Mesodermal cell (in vitro differentiated cells): ENCODE measurements at regions not wholly inside any gene's neighbourhood (a gene's known extent, or its start where the extent isn't known, plus 50 kb on each side); places are given as distances from the start of the nearest gene placed in this dataset.

ENCODE experiments used
- H3K27ac ChIP-seq: 2 replicates; pipeline ENCODE4 v1.7.0; 2013; ENCODE audit warnings: mild to moderate bottlenecking, low read depth, low read length, moderate library complexity; ENCODE audit not compliant: severe bottlenecking
- H3K36me3 ChIP-seq: 2 replicates; pipeline ENCODE4 v1.7.1; 2013; ENCODE audit warnings: mild to moderate bottlenecking, low read length, moderate library complexity; ENCODE audit not compliant: control insufficient read depth, insufficient read depth
- H3K4me1 ChIP-seq: one replicate; pipeline ENCODE4 v1.7.1; 2013; ENCODE audit warnings: mild to moderate bottlenecking, low read length; ENCODE audit not compliant: insufficient read depth, control insufficient read depth, poor library complexity, severe bottlenecking
- H3K4me3 ChIP-seq: 2 replicates; pipeline ENCODE4 v1.7.0; 2013; ENCODE audit warnings: low read length, control low read depth, mild to moderate bottlenecking; ENCODE audit not compliant: insufficient read depth, poor library complexity, severe bottlenecking; ENCODE audit errors: extremely low read depth
- H3K9me3 ChIP-seq: 2 replicates; pipeline ENCODE4 v1.7.1; 2013; ENCODE audit warnings: mild to moderate bottlenecking, low read length, moderate library complexity; ENCODE audit not compliant: control insufficient read depth
- WGBS, 2 experiments: methylation state at CpG; one replicate each; pipeline ENCODE4 v1.1.5; 2013; ENCODE audit warnings: missing lambda C conversion rate in 2 of 2; ENCODE audit not compliant: insufficient coverage in 2 of 2; 5-methylcytosine and 5-hydroxymethylcytosine counted together

DNA sequence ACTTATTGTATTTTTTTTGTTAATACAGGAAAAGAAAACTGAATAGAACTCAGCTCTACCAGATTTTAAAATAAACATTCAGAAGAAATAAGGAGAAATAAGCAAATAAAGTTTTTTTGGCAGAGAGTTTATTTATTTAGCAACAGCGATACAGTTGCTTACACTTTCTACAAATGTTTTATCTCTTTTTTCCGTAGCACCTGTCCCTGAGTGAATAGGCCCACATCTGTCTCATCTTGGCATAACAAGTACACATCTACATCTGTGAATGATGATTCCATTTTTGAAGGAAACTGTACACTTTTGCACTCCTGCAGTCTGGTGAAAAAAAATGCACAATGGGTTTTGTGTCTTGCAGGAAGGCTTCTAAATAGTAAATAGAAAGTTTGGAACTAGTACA lies 783.6 kb upstream of the ZEB2 start:
- Histone ChIP-seq H3K4me3 (no peak overlapping the region), H3K27ac (no peak overlapping the region), H3K36me3 (no peaks in the 10 kb centered on the region), H3K4me1 (no peaks in the 10 kb centered on the region), H3K9me3 (no peaks in the 10 kb centered on the region)
- WGBS, 2 experiments, result no CpG with 5 or more reads among the region's 2 CpGs

DNA sequence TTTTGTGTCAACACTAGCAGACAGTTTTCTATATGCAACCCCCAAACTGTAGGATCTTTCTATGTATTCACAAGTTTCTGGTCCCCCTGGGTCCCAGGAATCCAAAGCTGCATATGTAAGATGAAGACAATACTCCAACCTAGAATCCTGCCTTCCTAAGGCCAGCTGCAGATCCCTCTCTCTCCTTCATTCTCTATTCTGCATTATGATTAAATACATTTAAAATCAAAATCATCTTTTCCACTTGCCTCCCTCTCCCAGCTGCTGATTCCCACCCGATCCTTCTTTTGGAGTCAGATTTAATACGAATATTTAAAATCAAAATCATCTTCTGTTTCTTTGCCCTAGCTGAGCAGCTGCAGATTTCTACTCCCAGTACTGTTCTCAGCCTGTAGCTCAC lies 783.0 kb upstream of the ZEB2 start:
- no peaks in the 10 kb centered on the region for H3K9me3 ChIP-seq
- H3K27ac ChIP-seq, result no peak overlapping the region
- H3K4me3 ChIP-seq, result no peak overlapping the region
- WGBS, 2 experiments, result 80 to 92% methylated on average over 2 of the region's 2 CpGs
- no peaks in the 10 kb centered on the region for H3K36me3 ChIP-seq
- H3K4me1 ChIP-seq, result no peaks in the 10 kb centered on the region

DNA sequence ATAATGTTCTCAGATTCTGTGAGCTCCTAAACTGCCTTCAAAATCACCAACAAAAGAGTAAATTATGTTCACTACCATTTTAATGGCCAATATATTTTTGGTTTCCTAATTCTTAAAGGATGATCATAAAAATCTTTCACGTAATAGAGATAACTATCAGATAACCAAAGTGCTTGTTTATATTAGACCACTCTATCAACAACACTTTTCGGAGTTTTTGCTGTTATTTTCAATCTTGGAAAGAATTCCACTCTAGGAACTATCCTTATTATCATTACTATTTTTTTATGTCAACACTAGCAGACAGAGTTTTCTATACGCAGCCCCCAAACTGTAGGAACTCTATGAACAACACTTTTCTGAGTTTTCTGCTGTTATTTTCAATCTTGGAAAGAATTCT lies 782.5 kb upstream of the ZEB2 start:
- H3K4me1 ChIP-seq, result no peaks in the 10 kb centered on the region
- WGBS, 2 experiments, result 81 to 88% methylated on average over 1 to 3 of the region's 3 CpGs
- no peaks in the 10 kb centered on the region for H3K36me3 ChIP-seq
- no peak overlapping the region for H3K4me3 ChIP-seq
- H3K9me3 ChIP-seq, result no peaks in the 10 kb centered on the region
- no peak overlapping the region for H3K27ac ChIP-seq

DNA sequence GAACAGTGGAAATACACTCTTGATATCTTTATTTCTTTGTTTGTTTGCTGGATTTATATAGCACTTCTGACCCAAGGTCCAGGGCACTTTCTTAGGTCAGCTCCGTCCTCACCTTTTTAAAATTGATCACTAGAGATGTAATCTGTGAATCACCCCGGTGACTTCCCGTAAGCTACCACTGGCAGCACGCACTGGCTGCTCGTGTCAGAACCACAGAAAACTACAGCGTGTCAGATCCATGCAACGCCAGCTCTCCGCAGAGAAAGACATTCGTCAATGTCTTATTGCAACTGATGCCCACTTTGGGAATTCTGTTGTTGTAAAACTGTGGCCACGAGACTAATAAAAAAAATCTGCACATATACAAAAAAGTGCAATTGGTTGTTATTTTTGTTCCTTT lies 779.4 kb upstream of the ZEB2 start:
- WGBS, 2 experiments, result 85 to 97% methylated on average over 7 to 8 of the region's 10 CpGs
- H3K4me3 ChIP-seq, result no peak overlapping the region
- no peaks in the 10 kb centered on the region for H3K36me3 ChIP-seq
- no peaks in the 10 kb centered on the region for H3K4me1 ChIP-seq
- H3K9me3 ChIP-seq, result no peaks in the 10 kb centered on the region
- H3K27ac ChIP-seq, result no peak overlapping the region

DNA sequence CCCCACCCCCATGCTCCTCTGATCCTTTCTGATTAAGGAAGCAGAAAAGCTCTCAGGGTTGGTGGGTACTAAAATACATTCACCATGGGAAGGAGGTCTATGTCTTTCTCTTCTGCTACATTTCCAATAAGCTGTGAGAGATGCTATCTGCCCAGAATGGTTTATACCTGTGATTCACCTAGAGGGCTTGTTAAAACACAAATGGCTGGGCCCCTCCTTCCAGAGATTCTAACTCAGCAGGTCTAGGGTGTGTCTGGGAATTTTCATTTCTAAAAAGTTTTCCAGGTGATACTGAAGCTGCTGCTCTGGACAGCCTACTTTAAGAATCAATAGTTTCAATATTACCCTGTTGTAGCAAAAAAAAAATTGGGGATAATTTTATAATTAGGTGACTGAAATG lies 772.2 kb upstream of the ZEB2 start:
- no peaks in the 10 kb centered on the region for H3K4me1 ChIP-seq
- H3K36me3 ChIP-seq, result no peaks in the 10 kb centered on the region
- no peak overlapping the region for H3K27ac ChIP-seq
- no peak overlapping the region for H3K4me3 ChIP-seq
- H3K9me3 ChIP-seq, result no peaks in the 10 kb centered on the region

DNA sequence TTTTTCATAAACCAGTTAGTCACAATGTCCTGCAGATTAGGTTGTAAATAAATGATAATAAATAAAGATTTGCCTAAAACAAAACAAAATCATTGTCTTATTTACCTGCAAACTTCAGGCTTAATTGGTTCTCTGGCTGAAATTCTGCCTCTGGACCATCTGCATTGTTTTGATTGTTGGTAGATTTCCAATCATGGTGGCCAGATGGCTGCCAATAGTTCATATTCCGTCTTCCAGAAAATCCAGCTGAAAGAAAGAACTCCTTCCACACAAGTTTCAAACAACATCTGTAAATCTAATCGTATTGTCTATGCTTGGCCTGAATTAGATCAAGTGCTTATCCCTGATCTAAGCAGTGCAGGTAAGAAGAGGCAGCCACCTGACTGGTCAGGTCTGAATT lies 771.1 kb upstream of the ZEB2 start:
- WGBS, 2 experiments, result 86% methylated on average over 1 of the region's 2 CpGs; no CpG with 5 or more reads in 1 of the 2 experiments
- no peaks in the 10 kb centered on the region for H3K9me3 ChIP-seq
- no peaks in the 10 kb centered on the region for H3K4me1 ChIP-seq
- H3K36me3 ChIP-seq, result no peaks in the 10 kb centered on the region
- H3K4me3 ChIP-seq, result no peak overlapping the region
- H3K27ac ChIP-seq, result no peak overlapping the region

DNA sequence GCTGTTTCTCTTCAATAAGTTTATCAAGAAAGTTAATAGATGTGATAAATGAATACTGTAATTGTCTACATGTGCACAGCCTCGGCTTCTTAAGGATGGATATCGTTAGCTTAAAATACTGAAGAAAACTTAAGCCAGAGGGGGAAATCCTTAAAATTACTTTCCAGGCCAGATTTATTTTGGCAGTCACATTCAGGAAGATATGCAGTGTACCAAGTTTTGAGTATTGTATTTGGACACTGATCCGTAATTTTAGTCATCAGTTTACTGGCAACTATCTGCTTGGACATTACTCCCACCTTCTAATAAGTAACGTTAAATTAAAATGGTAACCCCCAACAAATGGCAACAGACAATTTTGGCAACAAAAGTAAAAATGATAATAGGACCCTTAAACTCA lies 770.0 kb upstream of the ZEB2 start:
- Histone ChIP-seq H3K36me3 (no peaks in the 10 kb centered on the region), H3K9me3 (no peaks in the 10 kb centered on the region), H3K4me1 (no peaks in the 10 kb centered on the region), H3K27ac (no peak overlapping the region), H3K4me3 (no peak overlapping the region)
- WGBS, 2 experiments, result 88 to 100% methylated on average over 2 to 3 of the region's 4 CpGs

DNA sequence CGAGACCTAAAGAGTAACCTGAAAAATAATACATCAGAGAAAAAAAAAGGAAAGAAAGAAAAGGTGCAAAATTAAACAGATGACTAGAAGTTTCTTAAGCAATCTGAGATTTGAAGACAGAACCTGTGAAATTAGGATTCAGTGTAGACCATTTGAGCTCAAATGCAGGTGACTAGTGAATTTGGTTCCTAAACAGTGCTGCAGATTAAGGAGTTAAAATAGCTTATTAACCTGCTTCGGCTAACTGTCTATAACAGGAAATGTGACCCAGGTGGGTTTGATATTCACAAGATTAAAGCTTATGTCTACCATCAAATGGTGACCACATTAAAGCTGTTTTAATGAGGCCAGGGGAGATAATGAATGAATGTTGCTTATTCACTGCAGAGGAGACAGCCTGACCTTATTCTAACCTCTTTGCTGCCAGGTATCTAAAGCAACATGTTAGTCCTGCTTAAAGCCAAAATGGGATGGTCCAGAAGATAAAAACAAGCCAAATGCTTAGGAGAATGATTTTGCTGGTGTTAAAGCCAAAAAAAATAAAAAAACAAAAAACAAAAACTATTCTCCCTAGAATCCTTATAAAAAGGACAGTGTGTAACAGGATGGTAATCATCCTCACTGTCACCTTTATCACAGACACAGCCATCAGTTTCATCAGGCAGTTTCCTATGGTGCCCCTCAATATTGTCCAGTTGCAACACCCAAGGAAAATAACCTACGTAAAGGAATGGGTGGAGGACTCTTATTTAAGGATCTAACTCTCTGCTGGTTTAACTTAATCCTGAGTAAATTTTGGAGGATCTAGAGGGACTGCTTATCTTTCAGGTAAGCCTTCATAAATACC lies 769.0 kb upstream of the ZEB2 start:
- H3K4me3 ChIP-seq, result no peak overlapping the region
- H3K4me1 ChIP-seq, result no peaks in the 10 kb centered on the region
- H3K9me3 ChIP-seq, result no peaks in the 10 kb centered on the region
- H3K27ac ChIP-seq, result no peak overlapping the region
- H3K36me3 ChIP-seq, result no peaks in the 10 kb centered on the region
- WGBS, 2 experiments, result 83 to 100% methylated on average over 1 of the region's 3 CpGs

DNA sequence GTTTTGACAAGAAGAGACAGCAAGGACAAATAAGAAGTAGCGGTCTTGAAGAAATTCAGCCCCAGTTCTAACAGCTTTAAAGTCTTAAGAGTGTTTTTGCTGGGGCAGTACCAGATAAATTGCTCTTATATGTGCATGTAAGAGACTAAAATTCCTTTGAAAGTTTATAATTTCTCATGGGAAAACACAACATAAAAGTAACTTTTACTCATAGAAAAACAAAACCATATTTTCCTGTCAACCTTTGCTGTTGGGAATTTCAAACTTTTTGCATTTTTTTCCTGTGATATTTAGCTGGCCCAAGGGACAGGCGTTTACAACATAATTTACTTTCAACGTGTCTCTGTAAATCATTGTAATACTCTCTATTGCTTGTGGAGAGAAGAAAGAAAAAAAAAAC lies 767.8 kb upstream of the ZEB2 start:
- 100% methylated on average over 1 of the region's 3 CpGs; no CpG with 5 or more reads in 1 of the 2 experiments for WGBS, 2 experiments
- Histone ChIP-seq H3K27ac (no peak overlapping the region), H3K36me3 (no peaks in the 10 kb centered on the region), H3K9me3 (no peaks in the 10 kb centered on the region), H3K4me1 (no peaks in the 10 kb centered on the region), H3K4me3 (no peak overlapping the region)

DNA sequence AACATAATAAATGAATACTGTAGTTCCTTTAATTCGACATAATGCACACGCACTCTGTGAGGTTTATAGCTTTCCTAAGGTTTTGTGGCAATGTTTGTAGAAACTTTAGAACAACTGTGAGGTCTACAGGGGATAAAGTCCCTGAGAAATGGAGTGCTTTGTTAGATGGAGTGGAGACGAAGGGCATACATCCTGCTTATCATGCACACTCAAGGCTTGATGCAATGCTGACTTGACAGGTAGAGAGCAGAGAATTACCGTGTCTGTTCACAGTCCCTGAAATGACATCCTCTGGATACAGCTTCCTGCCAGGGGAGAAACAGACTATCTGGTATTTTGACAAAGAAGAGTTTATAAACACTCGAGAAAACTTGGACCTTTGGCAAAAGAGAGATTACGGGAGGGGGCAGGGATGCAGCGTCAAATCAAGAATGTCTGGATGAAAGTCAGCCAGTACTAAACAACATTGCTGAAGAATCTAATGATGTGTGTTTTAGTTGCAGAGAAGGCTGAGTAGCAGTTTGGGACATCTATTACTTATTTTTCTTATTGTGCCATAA lies 766.9 kb upstream of the ZEB2 start:
- H3K4me3 ChIP-seq, result no peak overlapping the region
- no peak overlapping the region for H3K27ac ChIP-seq

DNA sequence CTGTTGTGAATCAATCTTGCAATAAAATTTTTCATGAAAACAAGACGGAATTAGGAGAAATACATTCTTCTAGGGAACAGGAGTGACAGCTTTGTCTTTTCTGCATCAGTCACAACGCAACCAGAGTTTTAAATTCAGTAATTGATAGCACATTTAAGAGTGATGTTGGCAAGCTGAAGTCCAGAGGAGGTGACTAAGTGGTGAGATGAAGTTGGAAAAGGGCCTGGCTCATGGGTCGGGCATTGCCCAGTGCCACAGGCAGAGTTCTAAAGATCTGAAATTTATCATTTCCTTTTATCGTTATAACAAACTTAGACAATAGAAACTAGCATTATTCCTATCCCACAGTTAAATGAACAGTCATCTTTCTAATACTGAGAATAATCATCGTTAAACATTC lies 764.6 kb upstream of the ZEB2 start:
- 96 to 97% methylated on average over 2 to 3 of the region's 5 CpGs for WGBS, 2 experiments
- H3K36me3 ChIP-seq, result no peaks in the 10 kb centered on the region
- H3K4me1 ChIP-seq, result no peaks in the 10 kb centered on the region
- H3K27ac ChIP-seq, result no peak overlapping the region
- H3K9me3 ChIP-seq, result no peaks in the 10 kb centered on the region
- no peak overlapping the region for H3K4me3 ChIP-seq

More for the DNA sequence above, 766.9 kb upstream of the ZEB2 start:
- no peaks in the 10 kb centered on the region for H3K4me1 ChIP-seq
- H3K36me3 ChIP-seq, result no peaks in the 10 kb centered on the region
- 87 to 98% methylated on average over 6 to 7 of the region's 7 CpGs for WGBS, 2 experiments
- no peaks in the 10 kb centered on the region for H3K9me3 ChIP-seq
